SH-SY5Y (cell line): ENCODE measurements at regions not wholly inside any gene's neighbourhood (a gene's known extent, or its start where the extent isn't known, plus 50 kb on each side); places are given as distances from the start of the nearest gene placed in this dataset.

Experiments used
- GATA2 ChIP-seq: IDR thresholded peaks from 2 replicates; pipeline ENCODE4 v1.6.1; 2011; ENCODE audit warnings: mild to moderate bottlenecking, low read depth, low read length
- GATA3 ChIP-seq: IDR thresholded peaks from 2 replicates; pipeline ENCODE4 v1.6.1; 2011; ENCODE audit warnings: low read depth, mild to moderate bottlenecking, low read length, moderate library complexity

DNA sequence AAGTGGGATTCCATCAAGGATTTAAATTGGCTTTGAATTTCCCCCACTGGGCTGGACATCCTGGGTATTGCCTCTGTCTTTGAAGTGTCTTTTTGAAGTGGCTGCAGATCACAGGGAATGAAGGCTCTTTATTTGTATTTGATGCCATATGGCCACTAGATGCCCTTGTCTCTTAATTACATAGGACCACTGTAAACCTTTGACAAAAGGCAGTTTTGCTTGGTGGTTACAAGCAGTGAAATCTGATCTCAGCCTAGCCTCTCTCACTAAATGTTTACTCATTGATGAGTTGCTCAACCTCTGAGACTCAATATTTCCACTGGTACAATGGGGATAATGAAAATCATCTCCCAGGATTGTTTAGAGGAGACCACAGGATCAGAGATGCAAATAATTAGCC lies 102.2 kb downstream of the INSIG2 start:
- TF ChIP-seq GATA2 (no peak), GATA3 (no peak)
